Activated CD8-positive, alpha-beta memory T cell treated with anti-CD3 and anti-CD28 coated beads, Interleukin-2, amount 50 U/mL, for 48 hours (primary cell): ENCODE measurements at regions not wholly inside any gene's neighbourhood (a gene's known extent, or its start where the extent isn't known, plus 50 kb on each side); places are given as distances from the start of the nearest gene placed in this dataset.

ENCODE experiments used
- DNase-seq: peaks from one replicate; pipeline ENCODE4 v3.0.0-alpha.2; 2020

GRCh38 chr2:199019898-199020507, 437.7 kb downstream of the SATB2 start:
- DNase-seq = no peak

- DNase-seq = no peak
Measured at GRCh38 chr2:199018826-199019225, 438.9 kb downstream of the SATB2 start.

DNA sequence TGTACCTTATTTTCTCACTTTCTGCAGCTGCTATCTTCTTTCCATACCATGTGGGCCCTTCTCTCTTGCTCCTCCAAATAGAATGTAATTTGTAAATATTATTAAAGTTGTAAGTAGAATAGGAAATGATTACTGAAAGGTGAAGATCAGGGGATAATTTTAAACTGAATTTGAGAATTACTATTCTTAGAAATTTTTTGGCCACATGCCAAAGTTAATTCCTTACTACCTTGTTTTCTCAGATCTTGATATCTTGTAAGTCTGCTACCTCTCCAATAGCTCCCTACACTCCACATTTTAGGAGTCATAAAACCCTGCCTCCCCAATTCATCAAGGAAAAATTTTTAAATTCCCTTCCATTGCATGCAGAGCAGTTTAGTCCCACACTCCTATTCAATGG, 442.7 kb downstream of the SATB2 start:
- DNase-seq = no peak

GRCh38 chr2:199014226-199014625, 443.5 kb downstream of the SATB2 start:
- no peak for DNase-seq

DNA sequence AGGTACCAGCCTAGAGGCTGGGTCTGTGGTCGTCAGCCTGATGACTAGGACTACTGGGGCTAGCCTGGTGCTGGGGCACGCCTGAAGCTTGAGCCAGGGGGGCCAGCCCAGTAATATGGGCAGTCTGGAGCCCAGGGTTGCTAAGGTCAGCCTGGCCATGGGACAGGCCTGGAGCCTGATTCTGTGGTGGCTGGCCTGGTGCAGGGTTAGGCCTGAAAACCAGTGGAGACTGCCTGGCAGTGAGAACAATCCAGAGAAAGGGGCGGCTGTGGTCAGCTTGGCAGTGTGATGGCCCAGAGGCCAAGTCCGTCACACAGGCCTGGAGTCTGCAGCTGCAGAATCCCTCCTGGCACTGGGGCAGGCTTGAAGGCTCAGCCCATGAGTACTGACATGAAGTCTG, 445.8 kb downstream of the SATB2 start:
- DNase-seq = no peak

GRCh38 chr2:198994678-198995077, 463.1 kb downstream of the SATB2 start:
- no peak for DNase-seq

DNA sequence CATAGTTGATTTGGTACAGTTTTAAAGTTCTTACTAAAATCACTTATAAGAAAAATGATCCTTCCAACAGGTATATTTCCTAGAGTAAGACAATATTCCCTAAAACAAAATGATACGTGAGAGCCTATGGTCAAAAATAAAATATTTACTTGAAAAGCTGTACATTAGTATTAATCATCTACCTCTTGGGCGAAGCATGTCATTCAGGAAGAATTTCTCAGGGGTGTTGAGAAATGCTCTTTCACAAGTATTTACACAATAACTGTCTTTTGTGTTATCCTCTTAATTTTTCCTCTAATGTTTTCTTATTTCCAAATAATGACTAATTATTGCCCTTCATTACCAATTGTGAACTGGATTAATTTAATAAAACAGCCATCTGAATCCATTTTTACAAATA, 466.3 kb downstream of the SATB2 start:
- DNase-seq = no peak

- DNase-seq = no peak
Measured at GRCh38 chr2:198975779-198976178, 482.0 kb downstream of the SATB2 start.

DNA sequence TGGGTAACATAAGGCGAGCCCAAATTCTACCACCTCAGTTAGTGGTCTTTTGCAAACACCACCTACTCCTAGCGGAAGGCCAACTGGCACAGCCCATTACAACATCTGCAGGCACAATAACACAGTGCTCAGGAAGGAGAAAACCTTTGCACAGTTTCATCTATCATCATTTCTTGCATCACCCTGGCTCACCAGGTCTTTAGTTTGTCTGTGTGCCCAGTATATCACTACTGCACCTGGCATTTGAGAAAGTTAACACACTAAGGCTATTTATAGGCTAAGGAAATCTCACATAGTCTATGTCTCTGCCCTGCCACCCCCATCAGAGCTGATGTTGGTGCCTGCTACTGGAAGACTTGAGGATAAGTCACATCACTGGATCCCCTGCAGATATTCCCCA, 484.0 kb downstream of the SATB2 start:
- no peak for DNase-seq

GRCh38 chr2:198973181-198973580, 484.6 kb downstream of the SATB2 start:
- DNase-seq = no peak

DNA sequence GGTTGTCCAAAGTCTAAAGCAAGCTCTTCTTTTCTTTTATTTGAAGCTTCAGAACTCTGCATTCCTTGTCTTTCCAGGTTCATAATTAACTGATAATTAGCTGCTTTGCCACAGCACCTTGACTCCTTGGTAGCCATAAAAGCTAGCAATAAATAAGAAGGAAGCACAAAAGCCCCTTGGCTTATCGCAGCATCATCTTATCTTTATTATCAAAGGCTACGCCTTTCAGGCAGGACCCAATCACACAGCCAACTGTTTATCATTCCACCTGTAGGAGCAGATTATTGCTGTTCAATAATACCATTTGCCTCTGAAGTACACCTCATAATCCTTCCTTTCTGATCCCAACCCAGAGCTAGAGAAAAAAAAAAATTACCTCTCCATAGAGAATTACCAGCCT, 489.2 kb downstream of the SATB2 start:
- no peak for DNase-seq

DNA sequence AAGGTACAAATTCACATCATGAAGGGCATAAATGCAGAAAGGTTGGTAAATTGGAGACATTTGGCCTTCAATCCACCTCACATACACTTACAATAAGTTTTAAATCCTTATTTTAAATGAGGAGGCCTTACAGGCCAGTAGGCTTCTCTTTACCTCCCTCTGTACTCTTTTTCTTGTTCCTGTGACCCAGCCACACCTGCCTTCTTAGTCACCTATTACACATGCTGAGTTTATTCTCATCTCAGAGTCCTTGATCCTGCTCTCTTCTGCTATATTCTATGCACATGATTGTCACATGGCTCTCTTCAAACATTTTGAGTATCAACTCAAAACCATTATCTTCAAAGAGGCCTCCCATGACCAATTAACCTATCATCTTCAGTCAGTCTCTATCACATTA, 491.5 kb downstream of the SATB2 start:
- no peak for DNase-seq

DNA sequence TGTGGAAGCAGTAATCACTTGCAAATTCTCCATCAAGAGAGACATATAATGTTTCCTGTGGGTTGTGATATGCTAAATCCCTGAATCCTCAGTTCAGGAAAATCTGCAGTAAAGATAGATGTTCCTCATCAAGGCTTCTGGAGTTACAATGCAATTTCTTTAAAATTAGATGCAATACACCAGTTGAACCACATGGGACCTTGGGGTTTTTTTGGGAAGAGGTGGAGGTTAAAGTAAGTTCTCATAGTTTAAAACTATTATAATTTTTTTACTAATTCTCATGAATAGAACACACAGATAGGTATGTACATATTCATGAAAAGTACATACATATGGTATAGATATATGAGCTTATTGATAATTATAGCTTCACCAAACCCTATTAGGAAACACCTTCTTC, 496.2 kb downstream of the SATB2 start:
- DNase-seq = no peak

GRCh38 chr2:198957181-198957580, 500.6 kb downstream of the SATB2 start:
- DNase-seq = no peak

GRCh38 chr2:198953328-198953727, 504.4 kb downstream of the SATB2 start:
- DNase-seq = no peak

- no peak for DNase-seq
Measured at GRCh38 chr2:198950803-198951202, 506.9 kb downstream of the SATB2 start.

- DNase-seq = no peak
Measured at GRCh38 chr2:198945496-198945895, 512.2 kb downstream of the SATB2 start.

DNA sequence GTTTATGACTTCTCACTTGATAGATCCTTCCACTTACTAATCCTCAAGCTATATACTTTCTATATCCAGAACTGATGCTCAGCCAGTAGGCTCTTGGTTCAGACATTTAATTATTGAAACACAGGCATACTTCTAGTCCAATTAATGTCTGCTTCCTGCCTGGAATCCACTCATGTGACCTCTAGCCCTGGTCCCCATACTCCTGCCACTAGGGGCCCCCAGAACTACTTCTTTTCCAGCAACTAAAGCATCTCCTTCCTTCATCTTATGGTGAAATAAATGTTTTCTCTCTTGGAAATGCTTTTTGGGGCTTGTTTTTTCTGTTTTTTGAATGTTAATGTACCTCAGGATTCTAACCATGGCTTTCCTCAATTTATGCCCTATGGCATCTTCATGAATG, 527.6 kb downstream of the SATB2 start:
- no peak for DNase-seq

GRCh38 chr2:198928026-198928425, 529.7 kb downstream of the SATB2 start:
- no peak for DNase-seq

DNA sequence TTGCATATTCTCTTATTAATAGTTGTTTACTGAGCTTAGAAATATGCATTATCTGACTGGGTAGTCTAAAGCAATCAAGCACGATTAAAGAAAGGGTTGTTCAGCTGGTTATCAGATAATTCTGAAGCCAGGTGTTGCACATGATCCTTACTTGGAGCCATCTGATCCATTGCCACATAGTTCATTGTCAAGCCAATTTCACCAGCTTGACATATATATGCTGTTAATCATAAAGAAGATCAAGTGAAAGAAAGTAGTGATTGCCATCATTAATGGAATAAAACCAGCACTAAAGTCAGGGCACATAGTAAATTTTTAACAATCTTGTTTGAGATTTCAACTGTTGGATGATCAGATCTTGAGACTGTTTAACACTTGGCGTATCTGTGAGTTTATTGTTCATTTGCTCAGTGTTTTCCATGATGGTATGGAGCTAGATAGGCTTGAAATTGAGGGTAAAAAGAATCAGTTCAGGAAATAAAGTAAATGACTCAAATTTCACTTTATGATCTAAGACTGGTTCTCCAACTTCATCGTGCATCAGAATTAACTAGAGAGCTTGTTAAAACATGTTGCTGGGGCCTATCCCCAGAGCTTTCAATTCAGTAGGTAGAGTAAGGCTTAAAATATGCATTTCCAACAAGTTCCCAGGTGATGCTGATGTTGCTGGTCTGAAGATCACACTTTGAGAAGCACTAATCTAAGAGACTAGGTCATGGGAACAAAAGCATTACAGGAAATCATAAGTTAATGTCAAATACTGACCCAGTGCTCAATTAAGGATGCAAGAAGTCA, 539.6 kb downstream of the SATB2 start:
- DNase-seq = no peak

DNA sequence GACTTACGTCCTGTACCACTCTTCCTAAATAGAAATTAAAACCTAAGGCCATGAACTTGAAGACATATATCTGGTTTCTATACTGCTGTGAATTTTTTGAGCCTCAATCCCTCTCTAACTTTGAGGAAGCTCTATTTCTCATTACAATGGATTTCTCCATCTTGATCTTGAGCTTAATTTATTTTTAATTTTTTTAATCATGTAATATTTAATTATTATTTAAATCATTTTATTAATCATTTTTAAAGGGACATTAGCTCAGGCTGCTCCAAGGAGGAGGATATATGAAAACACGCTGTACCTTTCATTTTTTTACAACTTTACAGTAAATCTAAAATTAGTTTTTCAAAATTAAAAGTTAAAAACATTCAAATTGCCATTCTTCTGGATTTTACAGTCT, 540.5 kb downstream of the SATB2 start:
- no peak for DNase-seq

DNA sequence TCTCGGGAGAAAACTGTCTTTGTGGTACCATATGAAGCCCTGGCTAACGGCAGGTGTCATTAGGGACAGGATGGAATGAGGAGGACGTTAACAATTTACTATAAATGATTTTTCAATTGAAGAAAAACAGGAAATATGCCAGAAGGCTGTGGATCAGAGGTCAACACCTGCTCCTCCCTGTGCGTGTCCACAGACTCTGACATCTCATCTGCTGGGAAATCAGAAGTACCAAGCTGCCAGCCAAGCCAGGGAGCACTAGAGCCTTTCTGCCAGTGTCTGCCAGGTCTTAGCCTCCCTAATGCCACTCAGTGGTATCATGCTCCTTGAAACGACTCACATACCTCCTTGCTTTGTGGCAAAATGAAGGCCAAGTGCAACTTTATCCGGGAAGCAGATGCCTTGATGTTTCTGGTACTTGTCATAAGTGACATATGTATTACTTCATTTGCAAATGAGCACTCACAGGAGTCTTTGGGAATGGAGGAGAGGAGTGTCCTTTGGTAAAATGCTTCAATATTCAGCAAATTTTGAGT, 541.1 kb downstream of the SATB2 start:
- DNase-seq = no peak

DNA sequence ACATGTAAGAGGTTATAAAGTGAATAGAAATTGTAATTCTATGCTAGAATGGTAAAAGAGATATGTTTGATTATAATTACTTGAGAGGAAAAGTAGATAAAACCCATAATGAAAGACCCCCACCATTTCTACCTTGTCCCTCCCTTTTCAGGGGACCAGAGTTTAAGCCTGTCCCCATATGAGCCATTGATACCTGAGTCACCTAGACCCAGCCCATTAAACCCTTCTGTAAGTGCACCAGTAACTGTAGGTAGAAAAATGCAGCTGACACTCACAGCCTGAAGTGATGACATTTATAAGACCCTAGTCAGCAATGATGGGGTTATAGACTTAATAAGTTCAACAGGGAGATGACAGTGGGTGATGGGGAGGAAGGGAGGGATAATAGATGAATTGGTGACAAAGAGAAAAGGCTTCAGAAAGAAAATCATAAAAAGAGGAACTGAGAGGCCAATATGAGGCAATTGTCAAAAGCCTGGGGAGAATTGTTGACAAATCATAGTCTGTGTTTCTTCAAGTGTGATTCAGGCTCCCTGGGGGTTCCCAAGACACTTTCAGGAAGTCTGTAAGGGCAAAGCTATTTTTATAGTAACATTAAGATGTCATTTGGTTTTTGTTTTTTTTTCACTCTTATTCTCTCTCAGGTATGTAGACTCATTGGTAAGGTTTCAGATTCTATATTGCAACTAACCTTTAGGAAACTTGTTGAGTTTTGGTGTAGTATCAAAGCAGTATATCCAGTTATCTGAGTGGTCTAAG, 544.2 kb downstream of the SATB2 start:
- DNase-seq = no peak
